Renal pelvis (tissue), 1 donor: ENCODE measurements at regions not wholly inside any gene's neighbourhood (a gene's known extent, or its start where the extent isn't known, plus 50 kb on each side); places are given as distances from the start of the nearest gene placed in this dataset.
"Not testable (repeated sequence)": the region's sequence is repeated elsewhere in the genome, so short reads cannot be mapped to it uniquely, and the experiment has no call there.

ENCODE experiments used
- DNase-seq: peaks from one replicate; pipeline ENCODE4 v3.0.0-alpha.2; 2013

GRCh38 chrX:65610481-65610880, 57.0 kb upstream of the MSN start:
- DNase-seq = no peak

GRCh38 chrX:65610040-65610439, 57.4 kb upstream of the MSN start:
- no peak for DNase-seq

GRCh38 chrX:65609237-65609636, 58.2 kb upstream of the MSN start:
- DNase-seq = no peak

GRCh38 chrX:65608026-65608425, 59.4 kb upstream of the MSN start:
- DNase-seq = no peak

GRCh38 chrX:65607070-65607742, 60.2 kb upstream of the MSN start:
- DNase-seq = no peak

GRCh38 chrX:65602221-65602560, 65.3 kb upstream of the MSN start:
- no peak for DNase-seq

GRCh38 chrX:65601530-65602220, 65.8 kb upstream of the MSN start:
- DNase-seq = no peak

- no peak for DNase-seq
These were observed 66.3 kb upstream of the MSN start for GRCh38 chrX:65601126-65601525.

- no peak for DNase-seq
These were observed 65.5 kb upstream of the LAS1L start for GRCh38 chrX:65600106-65600505.

GRCh38 chrX:65598559-65599147, 64.1 kb upstream of the LAS1L start:
- DNase-seq = no peak

GRCh38 chrX:65596270-65597034, 61.9 kb upstream of the LAS1L start:
- DNase-seq = no peak

GRCh38 chrX:65595460-65595876, 60.9 kb upstream of the LAS1L start:
- DNase-seq = peak; percentile 87

GRCh38 chrX:65591206-65591605, 56.6 kb upstream of the LAS1L start:
- DNase-seq = no peak

- no peak for DNase-seq
These were observed 54.7 kb upstream of the LAS1L start for GRCh38 chrX:65589304-65589703.

GRCh38 chrX:65588795-65589194, 54.2 kb upstream of the LAS1L start:
- no peak for DNase-seq

GRCh38 chrX:65587616-65588526, 53.3 kb upstream of the LAS1L start:
- DNase-seq = no peak

- no peak for DNase-seq
These were observed 51.9 kb upstream of the LAS1L start for GRCh38 chrX:65586491-65586890.

- DNase-seq = not testable (repeated sequence)
These were observed 50.6 kb upstream of the LAS1L start for GRCh38 chrX:65585226-65585625.
